Posterior vena cava (tissue), 2 donors: ENCODE measurements at regions not wholly inside any gene's neighbourhood (a gene's known extent, or its start where the extent isn't known, plus 50 kb on each side); places are given as distances from the start of the nearest gene placed in this dataset.
"Not testable (repeated sequence)": the region's sequence is repeated elsewhere in the genome, so short reads cannot be mapped to it uniquely, and the experiment has no call there.

Experiments used
- DNase-seq: peaks from one replicate; pipeline ENCODE4 v3.0.0-alpha.2; 2020; ENCODE audit warnings: low spot score
- intact Hi-C, 2 donors: fragments of 100-400 bp; cut with DNase I; formaldehyde crosslinking; loops; one replicate each; pipeline versions ENCODE4 v1.14.1 to v1.14.2; 2022 to 2023
- donor health status: DM: yes; HTN: yes; CAD: no.
- donor health status: DM: yes; HTN: yes; CAD: no.

- intact Hi-C loops = no loop called here
- DNase-seq = no peak
These were observed 801.2 kb downstream of the PDCD6IP start for GRCh38 chr3:34599595-34599994.

GRCh38 chr3:34619990-34620389 is 821.6 kb downstream of the PDCD6IP start:
- no peak for DNase-seq
- intact Hi-C loops = no loop called here

GRCh38 chr3:34626699-34627098 is 828.3 kb downstream of the PDCD6IP start:
- intact Hi-C loops = no loop called here
- no peak for DNase-seq

- DNase-seq = no peak
- intact Hi-C loops = no loop called here
These were observed 836.5 kb downstream of the PDCD6IP start for GRCh38 chr3:34634939-34635338.

- no peak for DNase-seq
- intact Hi-C loops = no loop called here
These were observed 837.0 kb downstream of the PDCD6IP start for GRCh38 chr3:34635352-34635850.

- intact Hi-C loops = no loop called here
- no peak for DNase-seq
These were observed 848.6 kb downstream of the PDCD6IP start for GRCh38 chr3:34646911-34647460.

GRCh38 chr3:34650131-34650530 is 851.7 kb downstream of the PDCD6IP start:
- no peak for DNase-seq
- intact Hi-C loops = no loop called here

GRCh38 chr3:34668915-34669314 is 870.5 kb downstream of the PDCD6IP start:
- no peak for DNase-seq
- intact Hi-C loops = no loop called here

GRCh38 chr3:34669490-34669889 is 871.1 kb downstream of the PDCD6IP start:
- no peak for DNase-seq
- intact Hi-C loops = no loop called here

- DNase-seq = no peak
- intact Hi-C loops = no loop called here
These were observed 877.1 kb downstream of the PDCD6IP start for GRCh38 chr3:34675383-34676120.

- no peak for DNase-seq
- intact Hi-C loops = no loop called here
These were observed 878.0 kb downstream of the PDCD6IP start for GRCh38 chr3:34676436-34676835.

GRCh38 chr3:34678575-34678974 is 880.1 kb downstream of the PDCD6IP start:
- no peak for DNase-seq
- intact Hi-C loops = no loop called here

- DNase-seq, intact Hi-C loops: not testable (repeated sequence)
These were observed 880.6 kb downstream of the PDCD6IP start for GRCh38 chr3:34679055-34679454.

- intact Hi-C loops = loop anchor here (5.0 to 10.0 kb wide), 2 partner anchors 709 to 797 kb away; no protein-coding TSS in a partner anchor
- peak; percentile 84 for DNase-seq
These were observed 885.4 kb downstream of the PDCD6IP start for GRCh38 chr3:34683851-34684250.

- intact Hi-C loops = loop anchor here in 1 of 2 donors (10.0 kb wide), 1 partner anchor 712 kb away; no protein-coding TSS in a partner anchor
- DNase-seq = no peak
These were observed 888.1 kb downstream of the PDCD6IP start for GRCh38 chr3:34686541-34686940.

- no peak for DNase-seq
- intact Hi-C loops = loop anchor here in 1 of 2 donors (10.0 kb wide), 1 partner anchor 713 kb away; no protein-coding TSS in a partner anchor
These were observed 889.2 kb downstream of the PDCD6IP start for GRCh38 chr3:34687671-34688070.

GRCh38 chr3:34696831-34697230 is 898.4 kb downstream of the PDCD6IP start:
- intact Hi-C loops = no loop called here
- no peak for DNase-seq

- DNase-seq = no peak
- intact Hi-C loops = no loop called here
These were observed 904.6 kb downstream of the PDCD6IP start for GRCh38 chr3:34703053-34703452.

GRCh38 chr3:34724916-34725499 is 914.3 kb upstream of the ARPP21 start:
- DNase-seq = no peak

GRCh38 chr3:34725774-34726173 is 913.6 kb upstream of the ARPP21 start:
- intact Hi-C loops = no loop called here
- no peak for DNase-seq

More at GRCh38 chr3:34724916-34725499, 914.3 kb upstream of the ARPP21 start:
- intact Hi-C loops = no loop called here
